GM13977 (cell line): ENCODE measurements at regions not wholly inside any gene's neighbourhood (a gene's known extent, or its start where the extent isn't known, plus 50 kb on each side); places are given as distances from the start of the nearest gene placed in this dataset.

Source experiments
- DNase-seq: peaks from one replicate; pipeline ENCODE4 v3.0.0; 2012; ENCODE audit warnings: low spot score
- in situ Hi-C: fragments of 300-500 bp; cut with MboI; formaldehyde crosslinking; loops from one replicate; pipeline ENCODE4 v1.12.0; 2022; ENCODE audit warnings: low sequenced_read_pairs, low pct_unique_long_range_greater_than_20kb, mixed read lengths, inconsistent platforms; ENCODE audit not compliant: unreplicated experiment
- TF ChIP-seq, protein P1 (sequence below): IDR thresholded peaks from 2 replicates; pipeline ENCODE4 v1.5.1; 2012; ENCODE audit warnings: mild to moderate bottlenecking, control low read depth; ENCODE audit not compliant: insufficient read depth; ENCODE audit errors: extremely low read depth, missing control alignments

DNA sequence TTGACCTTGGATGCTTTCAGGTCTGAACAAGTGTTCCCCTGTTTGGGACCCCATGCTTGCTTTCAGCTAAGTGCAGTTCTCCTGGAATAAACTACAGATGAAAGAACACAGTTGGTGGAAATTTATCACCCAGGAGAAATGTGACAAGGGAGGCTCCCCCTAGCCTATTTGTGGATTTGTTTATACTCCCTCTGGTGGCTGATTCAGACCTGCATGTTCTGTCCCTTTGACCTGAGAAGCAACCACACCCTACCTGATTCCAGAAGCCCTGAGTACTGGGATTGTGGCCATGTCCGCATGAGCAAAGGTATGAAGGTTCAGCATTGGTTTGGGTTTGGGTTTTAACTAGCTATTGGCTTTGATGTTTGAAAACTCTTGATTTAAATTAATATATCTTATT is 440.9 kb downstream of the MID1IP1 start:
- DNase-seq, result peak; percentile 10
- TF ChIP-seq, protein P1, sequence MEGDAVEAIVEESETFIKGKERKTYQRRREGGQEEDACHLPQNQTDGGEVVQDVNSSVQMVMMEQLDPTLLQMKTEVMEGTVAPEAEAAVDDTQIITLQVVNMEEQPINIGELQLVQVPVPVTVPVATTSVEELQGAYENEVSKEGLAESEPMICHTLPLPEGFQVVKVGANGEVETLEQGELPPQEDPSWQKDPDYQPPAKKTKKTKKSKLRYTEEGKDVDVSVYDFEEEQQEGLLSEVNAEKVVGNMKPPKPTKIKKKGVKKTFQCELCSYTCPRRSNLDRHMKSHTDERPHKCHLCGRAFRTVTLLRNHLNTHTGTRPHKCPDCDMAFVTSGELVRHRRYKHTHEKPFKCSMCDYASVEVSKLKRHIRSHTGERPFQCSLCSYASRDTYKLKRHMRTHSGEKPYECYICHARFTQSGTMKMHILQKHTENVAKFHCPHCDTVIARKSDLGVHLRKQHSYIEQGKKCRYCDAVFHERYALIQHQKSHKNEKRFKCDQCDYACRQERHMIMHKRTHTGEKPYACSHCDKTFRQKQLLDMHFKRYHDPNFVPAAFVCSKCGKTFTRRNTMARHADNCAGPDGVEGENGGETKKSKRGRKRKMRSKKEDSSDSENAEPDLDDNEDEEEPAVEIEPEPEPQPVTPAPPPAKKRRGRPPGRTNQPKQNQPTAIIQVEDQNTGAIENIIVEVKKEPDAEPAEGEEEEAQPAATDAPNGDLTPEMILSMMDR, result peak; percentile 52

DNA sequence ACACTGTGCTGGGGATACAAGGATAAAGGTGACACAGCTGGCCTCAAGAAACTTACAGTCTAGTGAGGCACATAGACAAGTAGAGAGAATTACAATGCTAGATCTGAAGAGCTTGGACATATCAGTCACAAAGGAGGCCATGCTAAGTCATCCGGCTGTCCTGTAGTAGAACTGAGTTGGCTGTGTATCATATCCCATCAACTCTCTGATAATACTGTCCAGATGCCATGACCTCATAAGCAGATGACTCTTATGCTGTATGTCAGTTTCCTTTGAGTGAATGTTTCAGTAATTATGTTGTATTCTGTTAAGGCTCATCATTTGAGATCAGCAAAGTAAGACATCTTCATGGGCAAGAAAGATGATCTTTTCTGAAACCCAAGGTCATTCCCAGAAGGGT is 442.9 kb downstream of the MID1IP1 start:
- TF ChIP-seq, protein P1, result no peak
- DNase-seq, result no peak
- in situ Hi-C loops, result no loop called here

More for the DNA sequence above, 440.9 kb downstream of the MID1IP1 start:
- in situ Hi-C loops, result no loop called here

DNA sequence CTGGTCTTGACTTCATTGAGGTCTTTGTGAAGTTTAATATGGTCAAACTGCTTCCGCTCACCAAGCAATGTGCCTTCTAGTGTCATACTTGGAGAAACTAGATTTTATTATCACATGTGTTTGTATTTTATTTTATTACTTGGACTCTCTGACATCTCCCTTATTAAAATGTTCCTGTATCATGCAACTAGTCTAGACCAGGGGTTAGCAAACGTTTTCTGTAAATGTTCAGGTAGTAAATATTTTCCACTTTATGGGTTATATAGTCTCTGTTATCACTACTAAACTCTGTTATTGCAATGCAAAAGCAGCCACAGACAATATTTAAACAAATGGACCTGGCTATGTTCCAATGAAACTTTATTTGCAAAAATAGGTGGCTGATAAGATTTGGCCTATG is 443.8 kb downstream of the MID1IP1 start:
- in situ Hi-C loops, result no loop called here
- TF ChIP-seq, protein P1, result no peak
- no peak for DNase-seq

DNA sequence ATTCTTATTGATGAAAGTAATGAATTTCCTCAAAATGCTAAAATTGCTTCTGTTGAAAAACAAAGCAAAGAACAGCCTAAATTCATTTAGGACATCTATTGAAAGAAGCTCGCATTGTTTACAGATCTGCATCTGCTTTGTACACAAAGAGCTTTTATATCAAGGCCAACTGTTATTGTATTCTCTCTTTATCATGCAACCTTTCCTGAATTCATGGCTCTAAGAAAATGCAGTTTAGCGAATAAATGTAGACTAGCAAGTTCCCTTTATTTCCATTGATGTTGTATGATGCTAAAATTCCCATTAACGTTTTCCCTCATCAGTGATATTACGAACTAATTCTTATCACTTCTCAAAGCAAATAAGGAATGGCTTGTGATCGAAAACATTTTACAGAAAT is 446.3 kb downstream of the MID1IP1 start:
- DNase-seq, result no peak
- in situ Hi-C loops, result no loop called here
- TF ChIP-seq, protein P1, result no peak

DNA sequence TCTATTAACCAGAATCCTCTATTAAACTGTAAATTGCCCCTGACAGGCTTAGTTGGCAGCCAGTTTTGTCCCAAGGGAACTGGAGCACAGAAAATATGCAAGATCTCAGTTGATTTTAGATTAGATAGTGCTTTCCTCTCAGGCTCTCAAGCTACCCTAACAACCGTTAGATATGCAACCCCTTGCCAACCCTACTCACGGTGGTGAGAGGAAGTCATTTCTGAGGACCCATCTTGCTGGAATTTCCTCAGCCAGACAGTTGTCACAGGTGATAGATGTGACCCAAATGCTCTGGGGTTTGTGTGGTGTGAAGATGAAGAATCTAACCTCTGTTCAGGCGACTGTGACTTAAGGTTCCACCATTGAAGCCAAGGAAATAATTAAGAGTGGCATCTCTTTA is 447.1 kb downstream of the MID1IP1 start:
- TF ChIP-seq, protein P1, result no peak
- no peak for DNase-seq
- in situ Hi-C loops, result no loop called here

DNA sequence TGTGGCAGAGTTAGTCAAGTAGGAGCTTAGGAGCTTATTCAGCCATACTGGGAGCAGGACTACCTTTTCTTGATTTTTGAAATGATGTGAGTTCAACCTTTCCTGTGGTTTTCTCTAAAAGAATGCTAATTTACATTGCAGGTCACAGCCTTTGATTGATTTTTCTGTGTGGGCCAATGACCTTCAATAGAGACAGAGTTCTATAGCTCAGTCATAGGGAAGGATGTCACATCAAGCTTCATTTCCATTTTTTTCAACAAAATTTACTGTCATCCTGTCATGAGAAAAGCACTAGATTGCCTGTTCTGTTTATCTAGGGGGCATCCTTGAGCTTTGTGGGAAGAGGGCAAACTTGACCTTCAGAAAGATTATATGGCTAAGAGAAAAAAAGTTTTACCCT is 448.7 kb downstream of the MID1IP1 start:
- in situ Hi-C loops, result no loop called here
- no peak for DNase-seq

DNA sequence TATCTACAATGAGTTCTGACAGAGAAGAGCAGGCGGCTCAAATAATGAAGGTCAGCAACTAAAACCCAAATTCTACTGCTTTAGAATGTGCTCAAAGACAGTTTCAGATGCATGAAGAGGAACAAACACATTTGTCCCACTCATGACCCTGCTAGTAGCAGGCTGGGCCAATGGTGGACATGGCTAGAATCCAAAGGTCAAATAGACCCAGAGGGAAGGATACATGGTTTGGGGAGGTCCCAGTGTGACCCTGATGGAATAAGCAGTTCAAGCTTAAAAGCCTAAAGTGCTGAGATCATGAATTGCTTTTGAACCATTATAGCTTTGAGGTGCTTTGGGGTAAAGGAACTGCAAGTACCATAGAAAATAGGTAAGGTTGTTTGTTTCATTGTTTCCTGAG is 450.7 kb downstream of the MID1IP1 start:
- in situ Hi-C loops, result no loop called here
- no peak for DNase-seq
- TF ChIP-seq, protein P1, result no peak

More for the DNA sequence above, 448.7 kb downstream of the MID1IP1 start:
- TF ChIP-seq, protein P1, result no peak
